AG09319 (cell line): ENCODE measurements at regions not wholly inside any gene's neighbourhood (a gene's known extent, or its start where the extent isn't known, plus 50 kb on each side); places are given as distances from the start of the nearest gene placed in this dataset.
A peak's percentile ranks its signal among the peaks of the same experiment; 100 is the strongest.

Experiments used
- DNase-seq: peaks from one replicate; pipeline ENCODE4 v3.0.0-alpha.2; 2010; ENCODE audit warnings: low read depth; ENCODE audit errors: extremely low read depth
- CTCF ChIP-seq: IDR thresholded peaks from 2 replicates; pipeline ENCODE4 v1.5.1; 2011; ENCODE audit warnings: low read depth, mild to moderate bottlenecking, inconsistent platforms, low read length, moderate library complexity

DNA sequence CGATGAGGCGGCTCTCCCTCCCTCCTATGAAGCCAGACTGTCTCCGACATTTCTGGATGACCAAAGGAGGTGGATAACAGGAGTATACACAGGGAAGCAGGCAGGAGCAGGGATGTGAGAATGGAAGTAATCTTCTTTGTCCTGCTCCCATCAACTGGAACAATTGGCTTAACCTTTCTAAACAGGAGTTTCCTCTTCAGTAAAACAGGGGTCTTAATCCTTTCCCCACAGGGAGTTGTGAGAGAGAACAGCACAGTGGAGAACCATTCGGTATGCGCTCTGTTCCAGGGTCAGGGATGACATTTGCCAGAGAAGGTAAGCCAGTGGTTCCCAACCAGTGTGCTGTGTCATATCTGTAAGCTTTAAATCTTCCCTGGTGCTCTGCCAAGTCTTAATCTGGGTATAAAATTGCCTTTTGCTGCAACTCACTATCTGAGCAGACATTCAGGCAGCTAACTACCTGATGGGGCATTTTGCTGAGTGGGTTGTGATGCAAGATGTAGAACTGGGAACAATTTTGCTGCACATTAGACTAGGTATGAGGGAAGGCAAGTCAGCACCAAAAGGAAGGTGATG lies 294.8 kb upstream of the KIF2A start:
- no peak for TF ChIP-seq CTCF
- no peak for DNase-seq

GRCh38 chr5:62017092-62017491 lies 288.9 kb upstream of the KIF2A start:
- DNase-seq: peak; percentile 12
- no peak for TF ChIP-seq CTCF

DNA sequence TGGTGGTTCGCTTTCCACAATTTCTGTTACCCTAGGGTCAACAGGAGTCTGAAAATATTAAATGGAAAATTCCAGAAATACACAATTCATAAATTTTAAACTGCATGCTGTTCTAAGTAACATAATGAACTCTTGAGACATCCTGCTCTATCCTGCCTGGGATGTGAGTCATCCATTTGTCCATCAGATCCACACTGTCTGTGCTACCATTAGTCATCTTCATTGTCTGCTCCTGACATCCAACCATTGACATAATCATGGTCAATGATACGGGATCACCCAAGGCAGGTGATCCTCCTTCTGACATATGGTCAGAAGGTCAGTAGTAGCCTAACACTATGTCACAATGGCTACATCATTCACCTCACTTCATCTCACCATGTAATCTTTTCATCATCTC lies 276.7 kb upstream of the KIF2A start:
- no peak for DNase-seq
- no peak for TF ChIP-seq CTCF

DNA sequence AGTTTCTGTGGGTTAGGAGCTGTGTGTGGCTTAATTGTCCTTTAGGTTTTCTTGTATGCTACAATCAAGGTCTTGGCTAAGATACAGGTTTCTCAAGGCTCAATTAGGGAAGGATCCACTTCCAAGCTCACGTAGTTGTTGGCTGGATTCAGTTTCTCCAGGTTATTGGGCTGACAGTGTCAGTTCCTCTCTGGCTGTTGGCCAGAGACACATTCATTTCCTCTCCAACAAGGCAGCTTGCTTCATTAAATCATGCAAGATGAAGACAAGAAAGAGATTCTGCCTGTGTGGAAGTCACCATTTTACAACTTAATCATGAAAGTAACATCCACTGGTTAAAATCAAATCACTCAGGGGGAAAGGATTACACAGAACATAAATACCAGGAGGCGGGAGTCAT lies 275.7 kb upstream of the KIF2A start:
- TF ChIP-seq CTCF: no peak
- DNase-seq: no peak

DNA sequence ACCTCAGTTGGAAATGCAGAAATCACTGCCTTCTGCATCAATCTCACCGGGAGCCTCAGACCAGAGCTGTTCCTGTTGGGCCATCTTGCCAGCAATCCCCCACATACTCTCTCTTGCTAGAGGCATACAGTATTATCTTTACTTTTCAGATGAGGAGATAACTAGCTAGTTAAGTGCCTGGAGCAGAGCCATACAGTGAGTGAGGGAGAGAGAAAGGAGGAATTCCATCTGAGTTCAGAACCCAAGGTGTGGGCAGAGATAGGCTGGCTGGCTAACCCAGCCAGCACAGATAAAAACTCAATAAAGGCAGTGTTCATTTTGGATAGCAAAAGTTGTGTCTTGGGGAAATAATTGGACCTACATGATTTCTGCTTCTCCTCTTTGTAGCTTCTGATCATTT lies 268.0 kb upstream of the KIF2A start:
- no peak for DNase-seq
- no peak for TF ChIP-seq CTCF

DNA sequence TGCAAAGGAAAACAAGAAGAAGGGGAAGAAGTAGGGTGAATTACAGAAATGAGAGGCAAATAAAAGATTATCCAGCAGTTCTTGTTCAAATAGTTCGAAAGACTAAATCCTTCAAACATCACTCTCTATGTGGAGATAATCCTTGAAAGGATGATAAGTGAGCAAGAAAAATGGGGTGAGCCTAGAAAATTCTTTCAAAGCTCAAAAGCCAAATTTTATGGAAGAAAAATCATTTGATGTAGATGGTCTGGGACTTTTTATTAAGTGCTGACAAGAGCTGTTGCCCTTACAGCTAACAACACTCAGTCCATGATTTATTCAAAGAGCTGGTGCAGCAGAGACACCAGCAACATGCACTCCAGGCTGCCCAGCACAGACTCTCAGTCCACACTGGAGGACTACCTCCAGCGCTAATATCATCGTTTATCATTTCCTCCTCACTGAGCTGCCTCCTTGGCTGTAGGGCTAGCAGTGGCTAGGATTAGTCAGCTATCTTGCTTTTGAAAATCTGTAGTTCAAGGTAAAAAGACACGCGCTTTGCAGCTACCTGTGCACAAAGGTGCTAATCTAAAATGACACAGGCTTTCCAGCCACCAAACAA lies 264.8 kb upstream of the KIF2A start:
- no peak for DNase-seq
- no peak for TF ChIP-seq CTCF

- TF ChIP-seq CTCF: no peak
- no peak for DNase-seq
These were observed 264.0 kb upstream of the KIF2A start for GRCh38 chr5:62042007-62042406.
